Endothelial cell of umbilical vein (primary cell): ENCODE measurements at regions not wholly inside any gene's neighbourhood (a gene's known extent, or its start where the extent isn't known, plus 50 kb on each side); places are given as distances from the start of the nearest gene placed in this dataset.

Experiments
- BruUV-seq: library from RNA; stranded (reverse); fragments of 400-500 nt; replicated peaks from 2 replicates; lab custom pipeline; 2021; lab: Mats Ljungman, UMichigan
- CTCF ChIA-PET: fragments of 300-600, 350-600 bp; sonication (Branson Sonifier 250); formaldehyde crosslinking; loops from one replicate; lab custom pipeline; 2021; ENCODE audit warnings: antibody characterized with exemption, inconsistent platforms; lab: Charles Lee
- POLR2A ChIA-PET: fragments of 300-600, 350-600 bp; sonication (Branson Sonifier 250); formaldehyde crosslinking; loops from one replicate; lab custom pipeline; 2021; ENCODE audit warnings: antibody characterized with exemption, inconsistent platforms; lab: Charles Lee
- DNase-seq: peaks from one replicate; pipeline ENCODE4 v3.0.0-alpha.2; 2011; ENCODE audit warnings: low read depth, low spot score
- FAIRE-seq: peaks from 2 replicates; lab custom pipeline; 2011; peaks lifted over from hg19 to GRCh38; lab: Jason Lieb, UNC
- H2AFZ ChIP-seq: 2 replicates; pipeline ENCODE4 v1.6.0; 2012; ENCODE audit warnings: low read depth, low read length, control low read depth, inconsistent platforms
- H3K27ac ChIP-seq: 2 replicates; pipeline ENCODE4 v1.5.1; 2011; ENCODE audit warnings: low read depth, mild to moderate bottlenecking, control low read depth, low read length, moderate library complexity; ENCODE audit not compliant: insufficient read depth
- H3K27me3 ChIP-seq, 2 experiments: 2 replicates each; pipeline versions ENCODE4 v1.6.0 to v1.6.1; 2011; ENCODE audit warnings: low read length in 2 of 2, mixed read lengths in 1 of 2; ENCODE audit not compliant: control insufficient read depth in 2 of 2, insufficient read depth in 2 of 2
- H3K36me3 ChIP-seq, 2 experiments: 2 replicates in 1 of 2; 3 replicates in 1 of 2; pipeline ENCODE4 v1.5.1; 2011; ENCODE audit warnings: low read length in 2 of 2, mild to moderate bottlenecking in 1 of 2, moderate library complexity in 1 of 2; ENCODE audit not compliant: control insufficient read depth in 2 of 2, insufficient read depth in 2 of 2; ENCODE audit errors: extremely low read depth in 1 of 2
- H3K4me1 ChIP-seq: 3 replicates; pipeline ENCODE4 v1.5.1; 2011; ENCODE audit warnings: mild to moderate bottlenecking, low read length; ENCODE audit not compliant: control insufficient read depth, insufficient read depth; ENCODE audit errors: extremely low read depth
- H3K4me2 ChIP-seq: 2 replicates; pipeline ENCODE4 v1.6.1; 2011; ENCODE audit warnings: low read length, control low read depth, mixed read lengths; ENCODE audit not compliant: insufficient read depth
- H3K4me3 ChIP-seq, 3 experiments: fragments of 200-600 bp in 1 of 3; sonication (generic), shearing (Covaris generic) in 1 of 3; replicated peaks in 1 of 3; 2 replicates each; pipeline ENCODE4 v1.5.1; 2011 to 2016; ENCODE audit warnings: control low read depth in 3 of 3, low read length in 3 of 3, mild to moderate bottlenecking in 2 of 3, inconsistent platforms in 1 of 3, low read depth in 1 of 3, moderate library complexity in 1 of 3; ENCODE audit not compliant: insufficient read depth in 1 of 3
- H3K79me2 ChIP-seq: 2 replicates; pipeline ENCODE4 v1.6.0; 2012; ENCODE audit warnings: low read length, inconsistent platforms; ENCODE audit not compliant: control insufficient read depth, insufficient read depth
- H3K9ac ChIP-seq: replicated peaks from 2 replicates; pipeline ENCODE3; 2011; ENCODE audit warnings: low read length, control low read depth; ENCODE audit not compliant: insufficient read depth; ENCODE audit errors: extremely low read depth
- H3K9me1 ChIP-seq: replicated peaks from 3 replicates; pipeline ENCODE4 v1.6.0; 2011; ENCODE audit warnings: mild to moderate bottlenecking, low read length; ENCODE audit not compliant: control insufficient read depth, insufficient read depth; ENCODE audit errors: extremely low read depth
- H3K9me3 ChIP-seq: replicated peaks from 2 replicates; pipeline ENCODE4 v1.5.1; 2012; ENCODE audit warnings: low read length, inconsistent platforms; ENCODE audit not compliant: control insufficient read depth, insufficient read depth
- H4K20me1 ChIP-seq: replicated peaks from 2 replicates; pipeline ENCODE3; 2011; ENCODE audit warnings: mild to moderate bottlenecking, low read length; ENCODE audit not compliant: control insufficient read depth, insufficient read depth; ENCODE audit errors: extremely low read depth
- CTCF ChIP-seq, 2 donors: IDR thresholded peaks; 1 replicate in 1 of 2; 2 replicates in 1 of 2; pipeline ENCODE4 v1.5.1; 2011; ENCODE audit warnings: low read length in 2 of 2, mild to moderate bottlenecking in 2 of 2, moderate library complexity in 2 of 2, control low read depth in 1 of 2, inconsistent platforms in 1 of 2, low read depth in 1 of 2; ENCODE audit not compliant: insufficient read depth in 1 of 2; ENCODE audit errors: extremely low read depth in 1 of 2
- EZH2 ChIP-seq: IDR thresholded peaks from 2 replicates; pipeline ENCODE4 v1.6.1; 2012; ENCODE audit warnings: borderline replicate concordance, low read depth, mild to moderate bottlenecking, moderate library complexity, low read length, inconsistent platforms; ENCODE audit not compliant: severe bottlenecking
- FOS ChIP-seq: IDR thresholded peaks from 2 replicates; pipeline ENCODE4 v1.6.1; 2011; ENCODE audit warnings: mild to moderate bottlenecking, low read length, moderate library complexity, borderline replicate concordance; ENCODE audit not compliant: insufficient read depth
- GATA2 ChIP-seq: IDR thresholded peaks from 2 replicates; pipeline ENCODE4 v1.7.0; 2011; ENCODE audit warnings: low read depth, mild to moderate bottlenecking, moderate library complexity, mixed read lengths, low read length; ENCODE audit not compliant: insufficient read length, insufficient read depth
- JUN ChIP-seq: IDR thresholded peaks from 2 replicates; pipeline ENCODE4 v1.6.1; 2011; ENCODE audit warnings: borderline replicate concordance, low read depth; ENCODE audit not compliant: insufficient read length, insufficient read depth
- MYC ChIP-seq: IDR thresholded peaks from one replicate; pipeline ENCODE4 v1.6.1; 2011; ENCODE audit warnings: mild to moderate bottlenecking, low read depth, low read length
- POLR2A ChIP-seq: IDR thresholded peaks from 2 replicates; pipeline ENCODE4 v1.6.1; 2012; ENCODE audit warnings: low read depth, mild to moderate bottlenecking, control low read depth, low read length
- POLR2AphosphoS5 ChIP-seq: IDR thresholded peaks from 2 replicates; pipeline ENCODE4 v1.6.1; 2012; ENCODE audit warnings: low read depth, mild to moderate bottlenecking, control low read depth, low read length, moderate library complexity; ENCODE audit not compliant: insufficient read depth
- dilution Hi-C: fragments of 300-500 bp; cut with MboI; formaldehyde crosslinking; loops from one replicate; pipeline ENCODE4 v1.15.0; 2019; ENCODE audit warnings: low sequenced_read_pairs; ENCODE audit not compliant: extremely low pct_ligation_motif_present
- intact Hi-C: fragments of 100-400 bp; cut with micrococcal nuclease; formaldehyde crosslinking; loops from one replicate; pipeline ENCODE4 v1.10.0; 2022
- TF ChIP-seq, protein P1 (sequence below): IDR thresholded peaks from 2 replicates; pipeline ENCODE4 v1.6.1; 2011; ENCODE audit not compliant: insufficient read depth, insufficient read length

GRCh38 chr10:25117757-25118156 lies 57.0 kb upstream of the GPR158 start:
- Histone ChIP-seq H3K79me2 (no peaks in the 10 kb centered on the region), H3K27me3 (no peaks in the 10 kb centered on the region), H3K4me1 (no peaks in the 10 kb centered on the region), H3K4me3 (no peak overlapping the region), H3K36me3 (no peaks in the 10 kb centered on the region), H3K27ac (no peak overlapping the region), H4K20me1 (no peaks in the 10 kb centered on the region), H3K9ac (no peak overlapping the region), H2AFZ (no peak overlapping the region), H3K9me1 (no peaks in the 10 kb centered on the region), H3K4me2 (no peak overlapping the region), H3K9me3 (no peaks in the 10 kb centered on the region)
- intact Hi-C loops (no loop called here), dilution Hi-C loops (no loop called here)
- FAIRE-seq, result no peak
- no peak for DNase-seq
- ChIA-PET CTCF (interaction anchor here (1.5 kb wide), 1 partner anchor 608 kb away, joined by 3 read pairs; no protein-coding TSS in a partner anchor), POLR2A (no interaction called here)
- BruUV-seq, result no TSS peak
- TF ChIP-seq, protein P1, sequence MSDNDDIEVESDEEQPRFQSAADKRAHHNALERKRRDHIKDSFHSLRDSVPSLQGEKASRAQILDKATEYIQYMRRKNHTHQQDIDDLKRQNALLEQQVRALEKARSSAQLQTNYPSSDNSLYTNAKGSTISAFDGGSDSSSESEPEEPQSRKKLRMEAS, result no peak
- TF ChIP-seq EZH2, result no peak
- TF ChIP-seq MYC, result no peak
- no peak for TF ChIP-seq CTCF (IDR thresholded peaks at IDR 0.05; ENCODE audit: extremely low read depth in 1 of 2, insufficient read depth in 1 of 2, low read depth in 1 of 2, low read length in 2 of 2)
- no peak for TF ChIP-seq POLR2A
- no peak for TF ChIP-seq GATA2
- no peak for TF ChIP-seq POLR2AphosphoS5
- no peak for TF ChIP-seq JUN
- TF ChIP-seq FOS, result no peak
